ENCODE measurements at regions not wholly inside any gene's neighbourhood (a gene's known extent, or its start where the extent isn't known, plus 50 kb on each side); places are given as distances from the start of the nearest gene placed in this dataset.

GRCh38 chr20:26208296-26209091 lies 511.8 kb upstream of the ZNF337 start:
- TF ChIP-seq HNF4G (IDR thresholded peaks at IDR 0.05) (no peak), ATF3 (IDR thresholded peaks at IDR 0.05) (no peak), FOXA1 (IDR thresholded peaks at IDR 0.05) (no peak), GABPA (IDR thresholded peaks at IDR 0.05 in 1 of 2, conservative IDR thresholded peaks at IDR 0.05 in 1 of 2) (no peak), EGR1 (IDR thresholded peaks at IDR 0.05; ENCODE audit: low read depth in 2 of 2) (no peak), TAF1 (conservative IDR thresholded peaks at IDR 0.05) (no peak), JUND (IDR thresholded peaks at IDR 0.05) (no peak), YY1 (IDR thresholded peaks at IDR 0.05) (no peak), RAD21 (IDR thresholded peaks at IDR 0.05) (no peak)
- TF ChIP-seq, protein P1, sequence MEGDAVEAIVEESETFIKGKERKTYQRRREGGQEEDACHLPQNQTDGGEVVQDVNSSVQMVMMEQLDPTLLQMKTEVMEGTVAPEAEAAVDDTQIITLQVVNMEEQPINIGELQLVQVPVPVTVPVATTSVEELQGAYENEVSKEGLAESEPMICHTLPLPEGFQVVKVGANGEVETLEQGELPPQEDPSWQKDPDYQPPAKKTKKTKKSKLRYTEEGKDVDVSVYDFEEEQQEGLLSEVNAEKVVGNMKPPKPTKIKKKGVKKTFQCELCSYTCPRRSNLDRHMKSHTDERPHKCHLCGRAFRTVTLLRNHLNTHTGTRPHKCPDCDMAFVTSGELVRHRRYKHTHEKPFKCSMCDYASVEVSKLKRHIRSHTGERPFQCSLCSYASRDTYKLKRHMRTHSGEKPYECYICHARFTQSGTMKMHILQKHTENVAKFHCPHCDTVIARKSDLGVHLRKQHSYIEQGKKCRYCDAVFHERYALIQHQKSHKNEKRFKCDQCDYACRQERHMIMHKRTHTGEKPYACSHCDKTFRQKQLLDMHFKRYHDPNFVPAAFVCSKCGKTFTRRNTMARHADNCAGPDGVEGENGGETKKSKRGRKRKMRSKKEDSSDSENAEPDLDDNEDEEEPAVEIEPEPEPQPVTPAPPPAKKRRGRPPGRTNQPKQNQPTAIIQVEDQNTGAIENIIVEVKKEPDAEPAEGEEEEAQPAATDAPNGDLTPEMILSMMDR (IDR thresholded peaks at IDR 0.05; ENCODE audit: low read depth, low read length, missing input control): no peak
- TF ChIP-seq, protein P2, sequence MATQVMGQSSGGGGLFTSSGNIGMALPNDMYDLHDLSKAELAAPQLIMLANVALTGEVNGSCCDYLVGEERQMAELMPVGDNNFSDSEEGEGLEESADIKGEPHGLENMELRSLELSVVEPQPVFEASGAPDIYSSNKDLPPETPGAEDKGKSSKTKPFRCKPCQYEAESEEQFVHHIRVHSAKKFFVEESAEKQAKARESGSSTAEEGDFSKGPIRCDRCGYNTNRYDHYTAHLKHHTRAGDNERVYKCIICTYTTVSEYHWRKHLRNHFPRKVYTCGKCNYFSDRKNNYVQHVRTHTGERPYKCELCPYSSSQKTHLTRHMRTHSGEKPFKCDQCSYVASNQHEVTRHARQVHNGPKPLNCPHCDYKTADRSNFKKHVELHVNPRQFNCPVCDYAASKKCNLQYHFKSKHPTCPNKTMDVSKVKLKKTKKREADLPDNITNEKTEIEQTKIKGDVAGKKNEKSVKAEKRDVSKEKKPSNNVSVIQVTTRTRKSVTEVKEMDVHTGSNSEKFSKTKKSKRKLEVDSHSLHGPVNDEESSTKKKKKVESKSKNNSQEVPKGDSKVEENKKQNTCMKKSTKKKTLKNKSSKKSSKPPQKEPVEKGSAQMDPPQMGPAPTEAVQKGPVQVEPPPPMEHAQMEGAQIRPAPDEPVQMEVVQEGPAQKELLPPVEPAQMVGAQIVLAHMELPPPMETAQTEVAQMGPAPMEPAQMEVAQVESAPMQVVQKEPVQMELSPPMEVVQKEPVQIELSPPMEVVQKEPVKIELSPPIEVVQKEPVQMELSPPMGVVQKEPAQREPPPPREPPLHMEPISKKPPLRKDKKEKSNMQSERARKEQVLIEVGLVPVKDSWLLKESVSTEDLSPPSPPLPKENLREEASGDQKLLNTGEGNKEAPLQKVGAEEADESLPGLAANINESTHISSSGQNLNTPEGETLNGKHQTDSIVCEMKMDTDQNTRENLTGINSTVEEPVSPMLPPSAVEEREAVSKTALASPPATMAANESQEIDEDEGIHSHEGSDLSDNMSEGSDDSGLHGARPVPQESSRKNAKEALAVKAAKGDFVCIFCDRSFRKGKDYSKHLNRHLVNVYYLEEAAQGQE (IDR thresholded peaks at IDR 0.05): no peak
- TF ChIP-seq, protein P3, sequence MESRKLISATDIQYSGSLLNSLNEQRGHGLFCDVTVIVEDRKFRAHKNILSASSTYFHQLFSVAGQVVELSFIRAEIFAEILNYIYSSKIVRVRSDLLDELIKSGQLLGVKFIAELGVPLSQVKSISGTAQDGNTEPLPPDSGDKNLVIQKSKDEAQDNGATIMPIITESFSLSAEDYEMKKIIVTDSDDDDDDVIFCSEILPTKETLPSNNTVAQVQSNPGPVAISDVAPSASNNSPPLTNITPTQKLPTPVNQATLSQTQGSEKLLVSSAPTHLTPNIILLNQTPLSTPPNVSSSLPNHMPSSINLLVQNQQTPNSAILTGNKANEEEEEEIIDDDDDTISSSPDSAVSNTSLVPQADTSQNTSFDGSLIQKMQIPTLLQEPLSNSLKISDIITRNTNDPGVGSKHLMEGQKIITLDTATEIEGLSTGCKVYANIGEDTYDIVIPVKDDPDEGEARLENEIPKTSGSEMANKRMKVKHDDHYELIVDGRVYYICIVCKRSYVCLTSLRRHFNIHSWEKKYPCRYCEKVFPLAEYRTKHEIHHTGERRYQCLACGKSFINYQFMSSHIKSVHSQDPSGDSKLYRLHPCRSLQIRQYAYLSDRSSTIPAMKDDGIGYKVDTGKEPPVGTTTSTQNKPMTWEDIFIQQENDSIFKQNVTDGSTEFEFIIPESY (IDR thresholded peaks at IDR 0.05): no peak
